ENCODE measurements at regions not wholly inside any gene's neighbourhood (a gene's known extent, or its start where the extent isn't known, plus 50 kb on each side); places are given as distances from the start of the nearest gene placed in this dataset.

DNA sequence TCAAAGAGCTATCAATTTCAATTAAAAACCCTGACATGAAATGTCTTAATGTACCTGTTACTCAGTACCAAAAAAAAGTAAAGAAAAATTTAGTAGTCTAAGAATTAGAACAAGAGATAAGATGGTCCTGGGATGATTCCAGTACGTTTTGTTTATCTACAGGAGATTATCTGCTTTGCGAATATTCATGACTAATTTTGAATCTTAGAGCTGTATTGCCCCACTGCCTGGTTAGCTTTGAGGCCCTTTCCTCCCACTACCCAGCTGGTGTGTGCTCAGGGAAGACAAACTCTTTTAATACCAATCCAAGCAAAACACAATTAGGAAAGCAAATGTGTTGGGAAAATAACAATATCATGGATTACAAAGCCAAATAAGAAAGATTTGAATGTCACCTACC lies 263.5 kb downstream of the FOXG1 start:
- H3K4me3 ChIP-seq (replicated peaks; ENCODE audit: low read depth, low read length): no peak overlapping the region
- DNase-seq (ENCODE audit: low read depth): peak; percentile 17
- TF ChIP-seq, protein P1, sequence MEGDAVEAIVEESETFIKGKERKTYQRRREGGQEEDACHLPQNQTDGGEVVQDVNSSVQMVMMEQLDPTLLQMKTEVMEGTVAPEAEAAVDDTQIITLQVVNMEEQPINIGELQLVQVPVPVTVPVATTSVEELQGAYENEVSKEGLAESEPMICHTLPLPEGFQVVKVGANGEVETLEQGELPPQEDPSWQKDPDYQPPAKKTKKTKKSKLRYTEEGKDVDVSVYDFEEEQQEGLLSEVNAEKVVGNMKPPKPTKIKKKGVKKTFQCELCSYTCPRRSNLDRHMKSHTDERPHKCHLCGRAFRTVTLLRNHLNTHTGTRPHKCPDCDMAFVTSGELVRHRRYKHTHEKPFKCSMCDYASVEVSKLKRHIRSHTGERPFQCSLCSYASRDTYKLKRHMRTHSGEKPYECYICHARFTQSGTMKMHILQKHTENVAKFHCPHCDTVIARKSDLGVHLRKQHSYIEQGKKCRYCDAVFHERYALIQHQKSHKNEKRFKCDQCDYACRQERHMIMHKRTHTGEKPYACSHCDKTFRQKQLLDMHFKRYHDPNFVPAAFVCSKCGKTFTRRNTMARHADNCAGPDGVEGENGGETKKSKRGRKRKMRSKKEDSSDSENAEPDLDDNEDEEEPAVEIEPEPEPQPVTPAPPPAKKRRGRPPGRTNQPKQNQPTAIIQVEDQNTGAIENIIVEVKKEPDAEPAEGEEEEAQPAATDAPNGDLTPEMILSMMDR (IDR thresholded peaks at IDR 0.05; ENCODE audit: low read length, missing control alignments): no peak

DNA sequence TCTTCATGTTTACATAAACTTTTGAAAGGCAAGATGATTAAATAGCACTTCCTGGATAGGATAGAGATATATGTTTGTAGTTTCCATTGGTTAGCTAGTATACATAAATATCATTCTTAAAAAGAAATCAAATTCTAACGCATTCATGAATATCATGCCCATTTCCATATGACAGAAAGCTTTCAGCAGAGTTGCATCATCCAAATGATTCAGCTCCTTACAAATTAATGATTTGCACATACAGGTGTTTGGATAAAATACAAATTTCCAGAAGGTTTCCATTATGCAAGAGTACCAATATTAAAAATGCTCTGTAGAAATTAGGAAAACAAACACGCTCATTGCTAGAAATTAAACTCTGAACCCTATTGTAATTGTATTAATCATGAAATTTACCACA lies 264.4 kb downstream of the FOXG1 start:
- TF ChIP-seq, protein P1 (IDR thresholded peaks at IDR 0.05; ENCODE audit: low read length, missing control alignments): no peak
- no peak for DNase-seq (ENCODE audit: low read depth)
- no peak overlapping the region for H3K4me3 ChIP-seq (replicated peaks; ENCODE audit: low read depth, low read length)

DNA sequence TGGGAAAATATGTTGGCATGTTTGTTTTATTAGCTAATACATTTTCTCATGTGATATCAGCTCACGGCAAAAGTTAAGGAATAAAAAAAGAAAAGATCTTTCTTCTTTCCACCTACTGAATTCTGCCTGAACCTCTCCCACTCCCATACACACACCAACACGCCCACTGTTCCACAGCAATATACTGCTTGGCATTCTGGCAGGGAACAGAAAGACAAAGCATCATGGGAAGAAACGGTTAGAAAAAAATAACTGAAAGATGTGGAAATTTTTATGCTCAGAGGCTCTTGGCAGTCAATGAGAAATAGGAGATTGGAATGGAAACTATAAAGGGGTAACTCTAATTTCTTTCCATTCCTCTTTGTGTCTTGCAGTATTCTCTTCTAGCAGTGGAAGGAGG lies 268.5 kb downstream of the FOXG1 start:
- H3K4me3 ChIP-seq (replicated peaks; ENCODE audit: low read depth, low read length): no peak overlapping the region
- no peak for DNase-seq (ENCODE audit: low read depth)
- TF ChIP-seq, protein P1 (IDR thresholded peaks at IDR 0.05; ENCODE audit: low read length, missing control alignments): no peak

DNA sequence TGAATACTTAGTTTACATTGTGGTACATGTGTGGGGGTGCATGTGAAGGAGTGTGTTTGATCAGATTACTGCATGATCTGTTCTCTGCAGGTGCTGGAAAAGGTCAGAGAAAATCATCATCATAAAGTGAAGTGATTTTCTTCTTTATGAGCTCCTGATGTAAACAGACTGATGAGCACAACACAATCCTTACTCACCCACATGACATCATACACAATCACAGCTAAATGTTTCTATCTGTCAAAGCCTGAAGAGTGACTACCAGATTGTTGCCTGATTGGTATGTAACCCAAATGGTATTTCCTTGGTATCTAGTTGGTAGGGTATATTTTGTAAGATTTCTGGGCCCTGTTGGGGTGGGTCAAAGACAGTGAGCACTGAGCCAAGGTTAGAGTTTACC lies 270.8 kb downstream of the FOXG1 start:
- DNase-seq (ENCODE audit: low read depth): peak; percentile 18
- no peak overlapping the region for H3K4me3 ChIP-seq (replicated peaks; ENCODE audit: low read depth, low read length)
- TF ChIP-seq, protein P1 (IDR thresholded peaks at IDR 0.05; ENCODE audit: low read length, missing control alignments): no peak

DNA sequence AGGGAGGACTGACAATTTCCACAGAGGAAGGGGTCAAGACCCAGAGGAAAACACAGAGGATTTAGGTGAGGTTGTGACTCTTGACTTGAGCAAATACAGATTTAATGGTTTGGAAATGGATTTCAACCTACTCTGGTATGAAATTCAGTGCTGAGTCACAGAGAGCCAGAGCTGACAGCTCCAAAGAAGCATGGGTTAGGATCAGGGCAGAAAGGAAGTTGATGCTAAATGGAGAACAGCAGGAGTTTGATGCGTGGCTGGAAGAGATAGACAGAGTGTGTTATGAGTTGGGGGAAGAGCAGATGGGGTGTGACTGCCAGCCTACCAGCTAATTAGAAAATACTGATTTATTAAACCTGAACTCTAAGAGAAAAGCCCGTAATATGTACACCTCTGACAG lies 272.6 kb downstream of the FOXG1 start:
- peak; percentile 15 for DNase-seq (ENCODE audit: low read depth)
- H3K4me3 ChIP-seq (replicated peaks; ENCODE audit: low read depth, low read length): no peak overlapping the region
- TF ChIP-seq, protein P1 (IDR thresholded peaks at IDR 0.05; ENCODE audit: low read length, missing control alignments): no peak

DNA sequence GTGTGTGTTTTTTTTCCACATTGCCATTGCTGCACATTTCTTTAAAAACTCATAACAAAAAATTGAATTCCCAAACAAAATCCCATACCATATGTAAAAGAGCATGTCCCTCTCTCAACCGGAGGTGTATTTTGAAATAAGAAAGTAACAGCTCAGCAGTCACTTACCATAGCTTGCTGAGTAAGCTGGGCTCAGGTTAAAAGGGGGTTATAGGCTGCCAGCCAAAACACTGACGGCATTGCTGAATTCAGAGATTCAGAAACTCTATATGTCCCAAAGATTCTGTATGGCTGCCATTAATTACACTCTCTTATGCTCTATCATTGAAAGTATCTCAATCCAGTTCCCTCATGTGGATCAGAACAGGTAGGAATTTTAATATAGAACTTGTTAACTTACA lies 276.0 kb downstream of the FOXG1 start:
- DNase-seq (ENCODE audit: low read depth): no peak
- TF ChIP-seq, protein P1 (IDR thresholded peaks at IDR 0.05; ENCODE audit: low read length, missing control alignments): no peak
- H3K4me3 ChIP-seq (replicated peaks; ENCODE audit: low read depth, low read length): no peak overlapping the region

DNA sequence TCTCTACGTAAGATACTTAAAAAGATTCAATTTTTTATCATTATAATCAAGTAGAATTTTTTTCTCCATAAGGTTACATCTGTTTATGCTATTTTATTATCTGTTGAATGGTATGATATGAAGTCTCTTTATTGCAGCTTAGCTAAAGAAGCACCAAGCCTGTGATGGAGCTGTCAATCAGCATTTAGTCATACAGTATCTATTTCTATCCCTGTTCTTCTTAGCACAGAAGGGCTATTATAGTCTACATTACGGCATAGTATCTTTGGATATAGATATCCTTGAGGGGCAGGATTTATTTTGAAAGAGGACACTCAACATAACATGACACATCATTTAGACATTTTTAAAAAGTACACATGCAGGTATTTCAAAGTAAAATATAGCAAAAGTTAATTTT lies 277.1 kb downstream of the FOXG1 start:
- no peak for DNase-seq (ENCODE audit: low read depth)
- TF ChIP-seq, protein P1 (IDR thresholded peaks at IDR 0.05; ENCODE audit: low read length, missing control alignments): no peak
- no peak overlapping the region for H3K4me3 ChIP-seq (replicated peaks; ENCODE audit: low read depth, low read length)

Data from fibroblast of pulmonary artery (primary cell).